NCI-H187 (cell line): ENCODE measurements at regions not wholly inside any gene's neighbourhood (a gene's known extent, or its start where the extent isn't known, plus 50 kb on each side); places are given as distances from the start of the nearest gene placed in this dataset.

Source experiments
- DNase-seq, 2 experiments: peaks; one replicate each; lab custom pipeline; 2025; lab: John Stamatoyannopoulos, UW

GRCh38 chr14:82719617-82720016, 1186.0 kb upstream of the SEL1L start:
- DNase-seq, result no peak

GRCh38 chr14:82720431-82720830, 1186.8 kb upstream of the SEL1L start:
- DNase-seq, result no peak

- DNase-seq, result no peak
Measured at GRCh38 chr14:82720946-82721345, 1187.3 kb upstream of the SEL1L start.

GRCh38 chr14:82724316-82724715, 1190.7 kb upstream of the SEL1L start:
- DNase-seq, result no peak

GRCh38 chr14:82725213-82725612, 1191.6 kb upstream of the SEL1L start:
- no peak for DNase-seq

- no peak for DNase-seq
Measured at GRCh38 chr14:82731526-82731925, 1197.9 kb upstream of the SEL1L start.

GRCh38 chr14:82740547-82740946, 1206.9 kb upstream of the SEL1L start:
- DNase-seq, result no peak

GRCh38 chr14:82755476-82755875, 1221.8 kb upstream of the SEL1L start:
- DNase-seq, result no peak

- no peak for DNase-seq
Measured at GRCh38 chr14:82755923-82756322, 1222.3 kb upstream of the SEL1L start.

- DNase-seq, result no peak
Measured at GRCh38 chr14:82757776-82758175, 1224.1 kb upstream of the SEL1L start.

- no peak for DNase-seq
Measured at GRCh38 chr14:82759656-82760055, 1226.0 kb upstream of the SEL1L start.

- no peak for DNase-seq
Measured at GRCh38 chr14:82766123-82766522, 1232.5 kb upstream of the SEL1L start.

- DNase-seq, result no peak
Measured at GRCh38 chr14:82766996-82767395, 1233.3 kb upstream of the SEL1L start.

- no peak for DNase-seq
Measured at GRCh38 chr14:82776958-82777357, 1243.3 kb upstream of the SEL1L start.

GRCh38 chr14:82778008-82778590, 1244.4 kb upstream of the SEL1L start:
- no peak for DNase-seq

GRCh38 chr14:82778601-82779000, 1244.9 kb upstream of the SEL1L start:
- no peak for DNase-seq

- DNase-seq, result no peak
Measured at GRCh38 chr14:82779301-82779700, 1245.6 kb upstream of the SEL1L start.

- no peak for DNase-seq
Measured at GRCh38 chr14:82785756-82786482, 1252.3 kb upstream of the SEL1L start.

- no peak for DNase-seq
Measured at GRCh38 chr14:82786483-82786880, 1252.8 kb upstream of the SEL1L start.

GRCh38 chr14:82796086-82796485, 1262.4 kb upstream of the SEL1L start:
- DNase-seq, result no peak

GRCh38 chr14:82798276-82798675, 1264.6 kb upstream of the SEL1L start:
- no peak for DNase-seq

- DNase-seq, result no peak
Measured at GRCh38 chr14:82805892-82806825, 1272.5 kb upstream of the SEL1L start.

GRCh38 chr14:82811246-82811645, 1277.6 kb upstream of the SEL1L start:
- no peak for DNase-seq
